Neural progenitor cell (in vitro differentiated cells): ENCODE measurements at regions not wholly inside any gene's neighbourhood (a gene's known extent, or its start where the extent isn't known, plus 50 kb on each side); places are given as distances from the start of the nearest gene placed in this dataset.

Experiments used
- EZH2 ChIP-seq: fragments of 200-600 bp; sonication (generic); IDR thresholded peaks from 2 replicates; pipeline ENCODE4 v1.6.1; 2017; ENCODE audit warnings: antibody characterized with exemption, mild to moderate bottlenecking, moderate library complexity
- EZH2phosphoT487 ChIP-seq: fragments of 200-600 bp; sonication (generic); IDR thresholded peaks from 2 replicates; pipeline ENCODE4 v1.6.1; 2017; ENCODE audit warnings: antibody characterized with exemption
- TF ChIP-seq, protein P1 (sequence below): fragments of 200-600 bp; sonication (generic); IDR thresholded peaks from 2 replicates; pipeline ENCODE4 v1.5.1; 2017; ENCODE audit warnings: antibody characterized with exemption, mild to moderate bottlenecking

DNA sequence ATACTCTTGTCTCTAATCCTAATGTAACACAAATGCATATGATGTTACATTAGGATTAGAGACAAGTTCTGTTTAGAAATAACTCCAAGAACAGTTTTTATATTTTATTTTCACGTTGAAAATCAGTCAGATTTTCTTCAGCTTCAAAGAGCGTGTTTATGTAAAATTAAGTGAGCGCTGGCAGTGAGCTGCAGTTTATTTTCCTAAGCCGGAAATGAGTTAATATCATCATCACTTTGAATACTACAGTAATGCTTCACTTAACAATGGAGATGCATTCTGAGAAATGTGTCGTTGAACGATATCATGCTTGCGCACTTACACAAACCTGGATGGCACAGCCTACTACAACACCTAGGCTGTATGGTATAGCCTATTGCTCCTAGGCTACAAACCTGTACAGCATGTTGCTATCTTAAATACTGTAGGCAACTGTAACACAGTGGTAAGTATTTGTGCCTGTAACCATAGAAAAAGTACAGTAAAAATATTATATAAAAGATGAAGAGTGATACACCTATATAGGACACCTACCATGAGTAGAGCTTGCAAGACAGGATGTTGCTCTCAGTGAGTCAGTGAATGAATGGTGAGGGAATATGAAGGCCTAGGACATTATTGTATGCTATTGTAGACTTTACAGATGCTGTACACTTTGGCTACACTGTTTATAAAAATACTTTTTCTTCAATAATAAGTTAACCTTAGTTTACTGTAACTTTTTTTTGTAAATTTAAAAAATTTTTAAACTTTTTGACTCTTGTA lies 65.9 kb upstream of the C5orf46 start:
- TF ChIP-seq, protein P1, sequence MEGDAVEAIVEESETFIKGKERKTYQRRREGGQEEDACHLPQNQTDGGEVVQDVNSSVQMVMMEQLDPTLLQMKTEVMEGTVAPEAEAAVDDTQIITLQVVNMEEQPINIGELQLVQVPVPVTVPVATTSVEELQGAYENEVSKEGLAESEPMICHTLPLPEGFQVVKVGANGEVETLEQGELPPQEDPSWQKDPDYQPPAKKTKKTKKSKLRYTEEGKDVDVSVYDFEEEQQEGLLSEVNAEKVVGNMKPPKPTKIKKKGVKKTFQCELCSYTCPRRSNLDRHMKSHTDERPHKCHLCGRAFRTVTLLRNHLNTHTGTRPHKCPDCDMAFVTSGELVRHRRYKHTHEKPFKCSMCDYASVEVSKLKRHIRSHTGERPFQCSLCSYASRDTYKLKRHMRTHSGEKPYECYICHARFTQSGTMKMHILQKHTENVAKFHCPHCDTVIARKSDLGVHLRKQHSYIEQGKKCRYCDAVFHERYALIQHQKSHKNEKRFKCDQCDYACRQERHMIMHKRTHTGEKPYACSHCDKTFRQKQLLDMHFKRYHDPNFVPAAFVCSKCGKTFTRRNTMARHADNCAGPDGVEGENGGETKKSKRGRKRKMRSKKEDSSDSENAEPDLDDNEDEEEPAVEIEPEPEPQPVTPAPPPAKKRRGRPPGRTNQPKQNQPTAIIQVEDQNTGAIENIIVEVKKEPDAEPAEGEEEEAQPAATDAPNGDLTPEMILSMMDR, result no peak
- TF ChIP-seq EZH2, result no peak
- no peak for TF ChIP-seq EZH2phosphoT487
